MM.1S (cell line): ENCODE measurements at regions not wholly inside any gene's neighbourhood (a gene's known extent, or its start where the extent isn't known, plus 50 kb on each side); places are given as distances from the start of the nearest gene placed in this dataset.

Experiments
- EZH2 ChIP-seq: fragments of 300-600 bp; sonication (generic); optimal IDR thresholded peaks from 2 replicates; pipeline ENCODE3; 2017; ENCODE audit warnings: low read depth, mild to moderate bottlenecking, antibody characterized with exemption, low read length, mixed read lengths
- EZH2phosphoT487 ChIP-seq: fragments of 300-600 bp; sonication (generic); IDR thresholded peaks from 2 replicates; pipeline ENCODE4 v1.6.1; 2018; ENCODE audit warnings: antibody characterized with exemption, low read length
- TF ChIP-seq, protein P1 (sequence below): fragments of 300-600 bp; sonication (generic); IDR thresholded peaks from 2 replicates; pipeline ENCODE4 v1.5.1; 2016; ENCODE audit warnings: antibody characterized with exemption, low read length, mixed read lengths

DNA sequence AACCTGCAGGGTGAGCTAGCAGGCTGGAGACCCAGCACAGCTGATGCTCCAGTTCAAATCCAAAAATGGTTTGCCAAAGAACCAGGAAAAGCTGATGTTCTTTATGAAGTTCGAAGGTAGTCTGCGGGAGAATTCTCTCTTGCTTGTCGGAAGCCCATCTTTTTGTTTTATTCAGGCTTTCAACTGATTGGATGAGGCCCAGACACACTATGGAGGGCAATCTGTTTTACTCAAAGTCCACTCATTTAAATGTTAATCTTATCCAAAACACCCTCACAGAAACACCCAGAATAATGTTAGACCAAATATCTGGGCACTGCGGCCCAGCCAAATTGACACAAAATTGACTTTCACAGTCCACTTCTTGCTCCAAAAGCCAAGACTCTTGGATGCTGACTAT, 105.6 kb upstream of the PMEPA1 start:
- TF ChIP-seq, protein P1, sequence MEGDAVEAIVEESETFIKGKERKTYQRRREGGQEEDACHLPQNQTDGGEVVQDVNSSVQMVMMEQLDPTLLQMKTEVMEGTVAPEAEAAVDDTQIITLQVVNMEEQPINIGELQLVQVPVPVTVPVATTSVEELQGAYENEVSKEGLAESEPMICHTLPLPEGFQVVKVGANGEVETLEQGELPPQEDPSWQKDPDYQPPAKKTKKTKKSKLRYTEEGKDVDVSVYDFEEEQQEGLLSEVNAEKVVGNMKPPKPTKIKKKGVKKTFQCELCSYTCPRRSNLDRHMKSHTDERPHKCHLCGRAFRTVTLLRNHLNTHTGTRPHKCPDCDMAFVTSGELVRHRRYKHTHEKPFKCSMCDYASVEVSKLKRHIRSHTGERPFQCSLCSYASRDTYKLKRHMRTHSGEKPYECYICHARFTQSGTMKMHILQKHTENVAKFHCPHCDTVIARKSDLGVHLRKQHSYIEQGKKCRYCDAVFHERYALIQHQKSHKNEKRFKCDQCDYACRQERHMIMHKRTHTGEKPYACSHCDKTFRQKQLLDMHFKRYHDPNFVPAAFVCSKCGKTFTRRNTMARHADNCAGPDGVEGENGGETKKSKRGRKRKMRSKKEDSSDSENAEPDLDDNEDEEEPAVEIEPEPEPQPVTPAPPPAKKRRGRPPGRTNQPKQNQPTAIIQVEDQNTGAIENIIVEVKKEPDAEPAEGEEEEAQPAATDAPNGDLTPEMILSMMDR: no peak
- TF ChIP-seq EZH2phosphoT487 (no peak), EZH2 (no peak)
